ENCODE measurements at regions not wholly inside any gene's neighbourhood (a gene's known extent, or its start where the extent isn't known, plus 50 kb on each side); places are given as distances from the start of the nearest gene placed in this dataset.

DNA sequence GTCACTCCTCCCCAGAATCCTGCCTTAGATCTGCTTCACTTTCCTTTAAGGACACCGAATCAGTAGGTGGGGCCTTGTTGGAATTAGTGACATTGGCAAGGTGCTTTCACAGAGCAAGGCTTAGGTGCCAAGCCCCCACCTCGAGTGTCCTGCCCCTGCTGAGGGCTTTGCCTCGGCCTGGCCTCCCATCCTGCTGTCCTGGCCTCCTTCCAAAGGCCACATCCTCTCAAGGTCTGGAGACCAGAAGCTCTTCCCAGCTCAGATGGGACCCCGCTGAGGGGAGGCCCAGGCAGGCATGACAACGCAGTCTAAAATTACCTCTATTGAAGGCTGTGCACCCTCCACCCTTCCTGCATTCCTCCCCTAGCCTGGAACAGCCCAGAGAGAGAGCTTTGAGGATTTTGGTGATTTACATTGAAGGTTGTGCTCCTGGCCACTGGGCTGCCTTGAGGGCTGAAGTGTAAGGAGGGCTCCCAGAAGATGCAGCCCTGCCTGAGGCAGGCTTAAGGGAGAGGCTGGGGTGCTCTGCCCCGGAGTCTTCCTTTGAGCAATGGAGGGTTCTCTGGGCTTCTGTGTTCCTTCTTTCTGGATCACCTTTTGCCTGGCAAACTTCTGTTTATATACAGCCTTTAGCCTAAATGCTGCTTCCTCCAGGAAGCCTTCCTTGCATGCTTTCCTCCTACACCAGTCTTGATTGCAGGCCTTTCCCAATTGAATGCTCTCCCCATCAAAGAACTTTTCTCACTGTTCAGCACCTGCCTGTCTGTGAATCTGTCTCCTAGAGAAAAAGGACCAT, 154.4 kb downstream of the DDX1 start:
- no peak for DNase-seq
- ATAC-seq (ENCODE audit: poor library complexity), result no peak

DNA sequence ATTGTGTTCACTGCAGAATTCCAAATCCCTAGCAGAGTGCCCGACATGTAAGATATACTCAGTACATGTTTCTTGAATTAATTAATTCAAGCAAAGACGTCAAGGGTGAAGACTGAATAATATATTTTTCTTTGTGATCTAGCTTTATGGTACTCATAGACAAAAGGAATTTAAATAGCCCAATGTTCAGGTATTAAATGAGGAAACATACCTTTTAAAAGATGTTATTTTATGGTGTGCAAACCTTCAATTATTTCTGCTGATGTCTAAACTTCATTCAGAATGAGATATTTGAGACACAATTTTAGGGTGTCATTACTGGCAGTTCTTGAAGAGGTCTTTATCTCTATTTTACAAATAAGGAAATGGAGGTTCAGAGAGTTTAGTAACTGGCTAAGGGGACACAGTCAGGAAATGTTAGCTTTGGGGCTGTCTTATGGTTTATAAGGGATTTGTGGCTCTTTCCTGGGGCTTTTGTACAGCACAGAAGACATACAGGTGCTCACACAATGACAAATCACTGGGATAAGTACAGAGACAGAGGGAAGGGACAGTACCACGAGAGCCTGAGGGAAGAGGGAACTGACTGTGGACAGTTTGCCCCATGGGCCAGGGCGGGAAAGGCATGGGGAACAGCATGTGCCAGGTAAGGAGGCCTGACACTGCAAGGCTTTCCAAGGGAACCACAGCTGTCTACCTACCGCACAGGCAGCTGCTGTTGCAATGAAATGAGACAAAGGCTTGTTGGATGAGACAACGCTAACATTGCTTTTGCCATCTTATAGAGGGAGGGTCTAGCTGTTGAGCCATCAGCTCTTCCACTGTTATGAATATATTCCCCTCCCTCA, 155.3 kb downstream of the DDX1 start:
- DNase-seq (no peak), ATAC-seq (ENCODE audit: poor library complexity) (no peak)
- intact Hi-C loops (cut with DNase I), result no loop called here

More for the DNA sequence above, 154.4 kb downstream of the DDX1 start:
- intact Hi-C loops (cut with DNase I), result no loop called here

DNA sequence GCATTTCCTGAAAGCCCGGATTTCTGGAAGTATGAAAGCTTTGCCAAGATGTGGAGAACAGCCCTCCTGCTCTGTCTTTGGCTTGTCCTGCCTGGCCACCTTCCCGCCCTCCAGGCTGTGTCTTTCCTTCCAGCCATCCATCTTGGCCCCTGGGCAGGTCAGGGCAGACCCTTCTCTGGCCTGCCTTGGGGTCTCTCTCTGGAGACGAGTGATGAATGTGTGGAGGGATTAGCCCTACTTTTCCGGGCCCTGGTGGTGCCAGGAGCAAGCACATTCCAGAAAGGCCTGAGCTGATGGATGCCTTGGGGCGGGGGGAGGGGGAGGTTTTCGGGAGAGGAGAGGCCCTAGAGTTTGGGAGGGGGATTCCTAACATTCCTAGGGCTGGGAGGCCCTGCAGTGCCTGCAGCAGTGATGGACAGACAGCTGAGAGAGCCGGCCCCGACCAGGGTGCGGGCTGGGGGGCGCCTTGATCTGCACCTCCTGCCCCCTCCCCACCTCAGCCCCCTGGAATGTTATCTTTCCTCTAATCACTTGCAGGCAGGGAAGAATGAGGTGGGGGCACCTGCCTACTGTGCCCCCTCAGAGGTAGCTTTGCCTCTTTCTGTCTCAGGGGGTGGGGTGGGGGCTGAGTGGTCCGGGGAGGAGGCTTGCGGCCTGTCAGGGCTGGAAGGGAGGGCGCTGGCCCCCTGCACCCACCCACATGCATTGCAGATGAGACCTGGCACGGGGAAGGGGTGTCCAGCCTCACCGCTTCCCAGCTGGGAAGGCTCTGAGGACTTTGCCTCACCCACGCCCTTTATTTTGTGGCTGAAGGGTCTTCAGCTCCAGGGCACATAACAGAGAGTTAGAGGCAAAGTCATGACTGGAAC, 156.2 kb downstream of the DDX1 start:
- DNase-seq (no peak), ATAC-seq (ENCODE audit: poor library complexity) (no peak)
- intact Hi-C loops (cut with DNase I), result no loop called here

DNA sequence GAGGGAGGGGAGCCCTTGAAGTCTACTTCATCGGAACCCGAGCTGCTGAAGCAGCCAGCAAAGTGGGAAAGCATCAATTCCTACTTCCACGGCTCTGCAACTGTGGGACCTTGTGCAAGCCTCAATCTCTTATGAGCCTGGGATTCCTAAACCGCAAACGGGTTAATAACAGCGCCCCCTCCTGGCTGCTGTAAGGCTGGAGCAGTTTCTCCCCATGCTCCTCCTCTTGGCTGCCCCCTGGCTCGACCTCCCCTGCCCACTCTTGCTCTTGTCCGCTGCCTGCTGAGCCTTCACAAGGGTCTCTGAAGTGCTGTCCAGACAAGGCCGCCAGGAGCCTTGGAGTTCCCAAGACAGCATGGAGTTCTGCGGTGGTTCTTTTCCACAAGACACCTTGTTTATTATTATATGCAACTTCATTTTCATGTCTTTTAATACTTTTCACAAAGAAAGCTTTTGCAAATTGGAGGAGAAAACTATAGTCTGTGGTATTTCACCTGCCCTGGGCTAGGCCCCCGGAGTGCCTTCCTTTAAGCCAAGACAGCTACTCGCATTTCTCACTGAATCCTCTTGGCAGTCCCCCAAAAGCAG, 157.2 kb downstream of the DDX1 start:
- no peak for ATAC-seq (ENCODE audit: poor library complexity)
- DNase-seq, result no peak
- intact Hi-C loops (cut with DNase I), result no loop called here

DNA sequence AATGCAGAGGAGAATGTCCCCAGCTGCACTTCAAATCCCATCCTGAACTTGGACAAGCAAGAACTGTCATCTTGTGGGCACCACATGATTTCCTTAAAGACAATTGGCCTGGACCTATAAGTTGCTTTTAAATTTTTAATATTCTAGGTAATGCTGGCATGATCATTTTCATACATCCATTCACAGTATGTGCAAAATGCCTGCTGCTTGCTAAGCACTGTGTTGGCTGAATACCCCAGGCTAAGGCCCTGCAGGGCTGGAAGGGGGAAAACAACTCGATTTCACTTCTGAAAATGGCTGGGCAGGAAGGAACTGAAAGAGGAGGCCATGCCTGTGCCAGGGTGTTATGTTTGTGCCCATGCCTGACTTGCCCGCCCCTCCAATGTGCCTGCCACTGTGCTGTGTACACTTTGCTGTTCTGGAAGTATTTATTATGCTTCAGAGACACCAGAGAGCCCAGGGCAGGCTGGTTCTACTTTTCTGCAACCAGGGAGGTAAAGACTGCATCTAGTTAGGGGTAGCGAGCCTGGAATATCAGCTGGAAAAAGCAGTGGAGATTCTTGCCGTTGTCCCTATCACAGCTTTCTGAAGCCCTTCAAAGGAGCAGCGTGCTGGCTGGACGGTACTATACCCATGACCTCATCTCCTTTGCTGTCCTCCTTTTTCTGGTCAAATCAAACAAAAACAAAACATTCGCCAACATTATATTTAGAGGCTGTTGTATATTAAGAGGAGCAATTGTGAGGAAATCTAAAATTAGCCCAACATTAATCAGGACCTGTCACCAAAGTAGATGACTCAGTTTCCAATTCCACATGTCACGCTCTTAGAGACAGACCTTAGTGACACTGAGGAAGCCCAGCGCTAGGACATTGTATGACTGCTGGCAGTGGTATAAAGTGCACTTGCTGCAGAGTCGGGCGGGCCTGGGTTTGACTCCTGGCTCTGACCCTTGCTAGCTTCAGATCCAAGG, 158.1 kb downstream of the DDX1 start:
- DNase-seq, result no peak
- ATAC-seq (ENCODE audit: poor library complexity), result peak; percentile 62
- intact Hi-C loops (cut with DNase I), result no loop called here

DNA sequence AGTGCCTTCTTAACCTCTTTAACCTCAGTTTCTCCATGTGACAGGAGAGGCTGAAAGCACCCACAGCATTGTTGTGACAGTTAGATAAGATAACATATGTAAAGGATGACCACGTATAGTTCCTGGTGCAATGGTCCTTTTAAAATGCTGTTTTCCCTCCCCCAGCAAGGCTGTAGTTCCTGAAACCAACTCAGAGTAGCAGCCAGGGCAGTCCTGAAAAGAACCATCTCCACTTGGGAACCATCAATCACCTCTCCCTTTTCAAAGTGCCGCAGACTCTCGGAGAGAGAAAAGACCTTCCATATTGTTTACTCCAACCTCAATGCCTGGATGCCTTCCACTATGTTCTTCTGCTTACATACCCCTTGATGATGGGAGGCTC, 158.8 kb downstream of the DDX1 start:
- ATAC-seq (ENCODE audit: poor library complexity), result no peak
- intact Hi-C loops (cut with DNase I), result no loop called here
- DNase-seq, result no peak

DNA sequence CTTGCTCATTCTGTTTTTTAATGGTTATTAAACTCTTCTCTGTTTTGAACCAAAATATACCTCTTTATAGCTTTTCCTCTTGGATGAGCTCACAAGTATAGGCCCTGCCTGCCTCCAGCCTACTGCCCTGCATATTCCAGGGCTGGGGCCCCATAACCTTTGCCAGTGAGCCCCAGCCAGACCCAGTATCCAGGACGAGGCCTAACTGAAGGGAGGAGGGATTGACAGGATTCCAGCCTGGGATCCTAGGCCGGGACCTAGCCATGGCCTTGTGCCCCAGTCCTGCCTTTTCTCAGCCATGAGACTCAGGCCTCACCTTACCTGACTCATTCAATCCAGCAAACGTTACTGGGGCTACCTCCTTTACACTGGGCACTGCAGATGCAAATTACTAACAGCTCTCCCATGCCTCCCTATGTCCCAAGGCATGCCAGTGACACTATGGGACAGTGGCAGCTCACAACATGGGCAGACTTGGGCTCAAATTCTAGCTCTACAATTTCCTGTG, 159.2 kb downstream of the DDX1 start:
- DNase-seq, result no peak

DNA sequence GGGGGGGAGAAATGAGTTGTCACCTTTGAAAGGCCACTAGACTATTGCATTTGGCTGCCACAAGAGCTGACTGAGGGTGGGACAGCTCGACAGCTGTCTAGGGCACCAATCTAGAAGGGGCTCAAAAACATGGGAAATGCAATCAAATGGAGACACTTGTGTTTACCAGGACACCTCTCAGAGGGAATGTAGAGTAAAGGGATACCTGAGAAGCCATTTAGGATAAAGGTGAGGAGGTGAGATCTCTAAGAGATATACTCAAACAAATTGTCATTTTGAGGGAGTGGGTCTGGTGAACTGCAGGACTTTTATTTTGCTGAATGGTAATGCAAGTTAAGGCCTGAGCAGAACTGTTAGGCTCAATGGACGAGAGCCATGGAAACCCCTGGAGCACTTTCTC, 159.8 kb downstream of the DDX1 start:
- intact Hi-C loops (cut with DNase I), result no loop called here
- no peak for DNase-seq
- ATAC-seq (ENCODE audit: poor library complexity), result no peak

More for the DNA sequence above, 159.2 kb downstream of the DDX1 start:
- no peak for ATAC-seq (ENCODE audit: poor library complexity)
- intact Hi-C loops (cut with DNase I), result no loop called here

DNA sequence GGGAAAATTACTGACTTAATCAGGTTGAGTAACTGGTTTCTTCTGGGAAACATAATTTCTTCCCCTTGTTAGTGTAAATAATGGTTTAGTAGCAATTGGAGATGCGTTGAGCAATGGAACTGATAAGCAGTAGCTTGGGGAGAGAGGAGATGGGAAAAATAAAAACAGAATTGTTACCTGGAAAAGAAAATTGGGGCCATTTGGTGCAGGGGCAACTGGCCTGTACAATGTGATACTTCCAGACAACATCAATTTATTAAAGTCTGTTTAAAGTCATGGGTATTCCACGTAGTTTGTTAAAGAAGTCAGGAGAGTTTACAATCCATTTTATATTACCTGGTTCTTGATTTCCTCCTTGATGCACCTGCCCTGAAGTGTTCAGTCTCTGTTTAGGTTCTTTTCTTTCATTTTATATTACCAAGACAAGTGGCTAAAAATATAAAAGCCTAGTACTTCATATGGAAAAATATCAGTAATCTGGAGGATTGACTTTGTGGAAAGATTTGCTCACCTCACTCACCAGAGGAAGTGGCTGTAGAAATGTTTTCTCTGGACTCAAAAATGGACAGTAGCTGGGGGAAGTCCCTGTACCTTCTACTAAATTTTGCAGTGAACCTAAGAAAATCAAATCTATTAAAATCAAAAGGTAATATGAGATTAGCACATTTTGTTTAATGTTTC, 161.0 kb downstream of the DDX1 start:
- intact Hi-C loops (cut with DNase I), result no loop called here
- DNase-seq, result no peak
- ATAC-seq (ENCODE audit: poor library complexity), result no peak

DNA sequence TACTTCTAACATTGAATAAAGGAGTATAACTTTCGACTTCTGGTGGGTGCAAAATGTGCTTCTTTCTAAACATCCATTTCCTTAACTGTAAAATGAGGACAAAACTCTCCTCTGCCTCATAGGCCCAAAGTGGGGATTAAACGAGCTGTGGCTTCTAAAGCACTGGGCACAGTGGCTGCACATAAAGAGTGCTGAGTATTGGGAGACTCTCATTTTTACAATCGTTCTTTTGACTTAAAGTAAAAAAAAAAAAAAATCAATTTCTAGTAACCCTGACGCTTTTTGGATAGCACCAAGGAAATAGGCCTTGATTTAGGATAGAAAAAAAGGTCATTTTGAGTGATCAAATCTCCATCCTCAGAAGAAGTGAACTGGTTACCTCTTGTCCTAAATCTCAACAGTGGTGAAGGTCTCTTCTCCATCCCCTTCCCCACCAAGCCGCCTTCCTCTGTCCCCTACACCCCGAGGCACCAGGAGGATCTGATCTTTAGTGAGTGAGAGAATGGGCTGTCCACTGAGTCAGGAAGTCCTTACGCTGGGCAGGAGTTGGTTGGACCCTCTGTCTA, 161.6 kb downstream of the DDX1 start:
- ATAC-seq (ENCODE audit: poor library complexity), result no peak
- intact Hi-C loops (cut with DNase I), result no loop called here

DNA sequence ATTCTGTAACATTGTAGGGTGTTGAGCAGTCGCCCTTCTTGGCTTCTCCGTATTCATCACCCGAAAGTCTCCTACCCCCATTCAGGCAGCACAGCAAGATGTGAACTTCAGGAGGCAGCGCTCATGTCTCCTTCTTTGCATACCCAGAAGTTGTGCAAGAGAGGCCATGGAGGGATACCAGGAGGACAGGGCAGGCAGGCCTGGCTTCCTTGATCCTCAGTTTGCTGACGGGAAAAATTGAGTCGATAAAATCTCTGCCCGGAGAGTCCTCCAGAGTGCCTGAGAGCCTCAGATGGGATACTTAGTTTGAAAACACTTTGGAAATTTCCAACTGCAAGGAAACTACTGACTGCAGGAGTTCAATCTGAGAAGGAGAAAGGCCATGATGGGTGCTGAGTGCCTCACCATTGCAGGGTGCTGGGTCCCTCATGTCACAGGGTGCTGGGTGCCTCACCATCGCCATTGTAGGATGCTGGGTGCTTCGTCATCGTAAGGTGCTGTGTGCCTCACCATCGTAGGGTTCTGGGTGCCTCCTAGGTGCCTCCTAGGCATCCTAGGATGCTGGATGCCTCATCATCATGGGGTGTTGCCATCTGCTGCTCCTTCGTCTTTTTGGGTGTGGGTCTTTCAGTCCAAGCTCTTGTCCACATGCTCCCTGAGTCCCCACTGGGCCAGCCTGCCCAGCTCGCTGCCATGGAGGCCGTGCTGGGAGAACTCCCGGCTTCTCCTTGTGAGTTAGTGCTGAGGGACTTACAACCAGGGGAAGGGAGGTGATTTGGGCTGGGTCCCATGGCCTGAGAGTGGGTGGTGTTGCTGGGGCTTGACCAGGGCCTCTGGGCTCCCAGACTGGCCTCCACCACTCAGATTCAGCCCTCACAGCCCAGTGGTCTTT, 162.4 kb downstream of the DDX1 start:
- DNase-seq (no peak), ATAC-seq (ENCODE audit: poor library complexity) (no peak)
- intact Hi-C loops (cut with DNase I), result no loop called here

More for the DNA sequence above, 161.6 kb downstream of the DDX1 start:
- DNase-seq, result no peak

DNA sequence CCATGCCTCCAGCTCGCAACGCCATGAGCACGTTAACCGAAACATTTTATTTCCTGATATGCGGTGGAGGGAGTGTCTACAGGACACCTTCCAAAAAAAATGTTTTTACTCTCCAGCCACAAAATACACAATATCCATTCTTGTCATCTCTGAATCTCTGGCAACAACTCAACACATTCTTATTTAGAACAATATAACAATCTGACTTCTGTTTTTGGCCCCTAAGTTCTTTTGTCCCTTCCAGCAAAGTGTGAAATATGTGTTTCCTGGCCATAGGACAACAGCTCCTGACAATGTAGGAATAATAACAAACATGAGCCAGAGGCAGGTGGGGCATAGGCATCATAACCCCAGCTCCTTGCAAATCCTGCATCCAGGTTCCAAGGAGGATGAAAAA, 163.0 kb downstream of the DDX1 start:
- intact Hi-C loops (cut with DNase I), result no loop called here
- peak; percentile 15 for ATAC-seq (ENCODE audit: poor library complexity)
- no peak for DNase-seq

DNA sequence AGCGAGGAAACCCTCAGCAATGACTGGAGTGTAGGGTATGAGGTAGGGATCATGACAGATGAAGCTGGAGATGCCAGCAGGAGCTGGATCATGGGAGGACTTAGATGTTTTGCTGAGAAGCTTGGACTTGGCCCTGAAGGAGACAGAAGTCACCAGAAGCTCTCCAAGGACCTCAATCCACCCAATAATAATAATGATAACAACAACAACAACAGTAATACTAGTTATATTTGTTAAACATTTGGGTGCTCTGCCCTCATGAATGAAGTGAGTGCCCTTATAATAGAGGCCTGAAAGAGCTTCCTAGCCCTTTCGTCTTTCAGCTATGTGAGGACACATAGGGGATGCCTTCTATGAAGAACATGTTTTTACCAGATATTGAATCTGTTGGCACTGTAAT, 163.9 kb downstream of the DDX1 start:
- intact Hi-C loops (cut with DNase I), result no loop called here
- DNase-seq (no peak), ATAC-seq (ENCODE audit: poor library complexity) (no peak)

DNA sequence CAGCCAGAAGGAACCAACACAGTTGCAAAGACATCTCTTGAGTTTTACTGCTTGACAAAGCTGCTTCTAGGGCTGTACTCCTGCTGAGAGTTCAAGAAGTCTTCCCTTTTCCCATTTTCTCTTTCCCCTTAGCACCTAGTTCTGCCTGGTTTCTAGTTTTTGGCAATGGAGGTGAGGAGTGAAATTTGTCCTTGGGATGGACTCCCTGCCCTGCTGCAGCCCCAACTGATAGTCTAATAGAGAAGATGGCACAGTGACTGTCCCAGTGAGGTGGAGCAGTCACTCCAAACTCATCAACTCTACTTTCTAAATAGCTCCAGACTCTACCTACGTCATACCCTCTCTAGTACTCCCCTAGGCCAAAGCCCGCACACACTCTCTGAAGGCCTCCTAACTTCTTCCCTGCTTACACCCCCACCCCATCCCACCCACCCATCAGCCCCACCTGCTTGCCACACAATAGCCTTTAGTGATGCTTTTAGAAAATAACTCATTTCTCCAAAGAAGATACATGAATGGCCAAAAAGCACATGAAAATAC, 164.4 kb downstream of the DDX1 start:
- ATAC-seq (ENCODE audit: poor library complexity) (no peak), DNase-seq (no peak)
- intact Hi-C loops (cut with DNase I), result no loop called here

Data from Right ventricle myocardium superior (tissue), 1 donor.